Breast epithelium (tissue), 3 donors: ENCODE measurements at regions not wholly inside any gene's neighbourhood (a gene's known extent, or its start where the extent isn't known, plus 50 kb on each side); places are given as distances from the start of the nearest gene placed in this dataset.

Experiments used
- POLR2A ChIP-seq: fragments of 450-650 bp; IDR thresholded peaks from one replicate; pipeline ENCODE4 v1.6.1; 2016; ENCODE audit warnings: antibody characterized with exemption, mild to moderate bottlenecking, moderate library complexity
- TF ChIP-seq, protein P1 (sequence below), 3 donors: fragments of 450-650 bp; IDR thresholded peaks; one replicate each; pipeline ENCODE4 v1.5.1; 2016 to 2017; ENCODE audit warnings: antibody characterized with exemption in 3 of 3, mild to moderate bottlenecking in 3 of 3, moderate library complexity in 3 of 3

DNA sequence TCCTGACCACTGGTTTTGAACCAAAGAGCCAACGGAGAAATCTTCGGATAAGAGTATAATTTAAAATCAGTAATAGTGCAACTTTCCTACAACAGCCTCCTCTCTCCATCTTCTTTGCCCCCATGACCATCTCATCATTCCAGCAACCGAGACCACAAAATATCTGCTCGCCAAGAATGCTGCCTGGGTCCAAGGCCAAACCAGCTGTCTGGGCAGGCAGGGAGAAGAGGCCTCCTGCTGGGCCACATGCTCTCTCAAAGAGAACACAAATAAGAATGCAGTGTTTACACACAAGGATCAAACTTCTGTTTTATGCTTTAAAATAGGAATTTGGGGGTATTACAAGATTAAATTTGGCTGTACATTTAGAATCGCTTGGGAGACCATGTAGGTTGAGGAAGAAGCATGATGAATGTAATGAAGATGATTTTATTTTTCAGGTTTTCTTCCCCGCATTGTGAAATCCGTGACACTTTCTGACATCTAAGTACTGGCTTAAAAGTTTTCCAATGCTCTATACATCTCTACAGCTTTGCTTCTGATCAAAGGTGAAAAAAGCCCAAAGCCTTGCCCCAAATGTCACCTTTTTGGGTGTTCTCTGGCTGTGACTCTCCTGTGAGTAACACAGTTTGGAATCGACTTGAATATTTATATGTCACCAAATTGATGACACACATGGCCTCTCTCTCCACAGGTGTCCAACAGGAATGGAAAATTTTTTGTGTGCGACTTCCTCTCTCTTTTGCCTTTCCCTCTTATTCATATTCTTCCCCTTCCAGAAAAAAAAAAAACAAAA, 79.4 kb upstream of the PROKR2 start:
- TF ChIP-seq, protein P1, sequence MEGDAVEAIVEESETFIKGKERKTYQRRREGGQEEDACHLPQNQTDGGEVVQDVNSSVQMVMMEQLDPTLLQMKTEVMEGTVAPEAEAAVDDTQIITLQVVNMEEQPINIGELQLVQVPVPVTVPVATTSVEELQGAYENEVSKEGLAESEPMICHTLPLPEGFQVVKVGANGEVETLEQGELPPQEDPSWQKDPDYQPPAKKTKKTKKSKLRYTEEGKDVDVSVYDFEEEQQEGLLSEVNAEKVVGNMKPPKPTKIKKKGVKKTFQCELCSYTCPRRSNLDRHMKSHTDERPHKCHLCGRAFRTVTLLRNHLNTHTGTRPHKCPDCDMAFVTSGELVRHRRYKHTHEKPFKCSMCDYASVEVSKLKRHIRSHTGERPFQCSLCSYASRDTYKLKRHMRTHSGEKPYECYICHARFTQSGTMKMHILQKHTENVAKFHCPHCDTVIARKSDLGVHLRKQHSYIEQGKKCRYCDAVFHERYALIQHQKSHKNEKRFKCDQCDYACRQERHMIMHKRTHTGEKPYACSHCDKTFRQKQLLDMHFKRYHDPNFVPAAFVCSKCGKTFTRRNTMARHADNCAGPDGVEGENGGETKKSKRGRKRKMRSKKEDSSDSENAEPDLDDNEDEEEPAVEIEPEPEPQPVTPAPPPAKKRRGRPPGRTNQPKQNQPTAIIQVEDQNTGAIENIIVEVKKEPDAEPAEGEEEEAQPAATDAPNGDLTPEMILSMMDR (IDR thresholded peaks at IDR 0.05), result no peak
- no peak for TF ChIP-seq POLR2A
